Loucy (cell line): ENCODE measurements at regions not wholly inside any gene's neighbourhood (a gene's known extent, or its start where the extent isn't known, plus 50 kb on each side); places are given as distances from the start of the nearest gene placed in this dataset.

Experiments
- CTCF ChIP-seq: fragments of 200-600 bp; sonication (generic); conservative IDR thresholded peaks from 2 replicates; pipeline ENCODE4 v1.5.1; 2014; ENCODE audit warnings: mild to moderate bottlenecking, antibody characterized with exemption, low read length
- EZH2phosphoT487 ChIP-seq: fragments of 200-600 bp; IDR thresholded peaks from 2 replicates; pipeline ENCODE4 v1.6.1; 2018; ENCODE audit warnings: antibody characterized with exemption, mild to moderate bottlenecking, moderate library complexity, borderline replicate concordance

GRCh38 chr6:115770851-115771250 lies 289.8 kb downstream of the FRK start:
- TF ChIP-seq CTCF (no peak), EZH2phosphoT487 (no peak)
